Gastrocnemius medialis (tissue), 4 donors: ENCODE measurements at regions not wholly inside any gene's neighbourhood (a gene's known extent, or its start where the extent isn't known, plus 50 kb on each side); places are given as distances from the start of the nearest gene placed in this dataset.

Experiments
- POLR2A ChIP-seq, 2 donors: fragments of 450-650 bp; IDR thresholded peaks; one replicate each; pipeline ENCODE4 v1.6.1; 2017; ENCODE audit warnings: antibody characterized with exemption in 2 of 2, mild to moderate bottlenecking in 2 of 2, moderate library complexity in 2 of 2
- TF ChIP-seq, protein P1 (sequence below), 5 experiments: fragments of 450-650 bp in 3 of 5; fragments of 200-600 bp in 2 of 5; sonication (generic) in 2 of 5; IDR thresholded peaks in 4 of 5; conservative IDR thresholded peaks in 1 of 5; 1 replicate in 4 of 5; 2 replicates in 1 of 5; pipeline ENCODE4 v1.5.1; 2016 to 2019; ENCODE audit warnings: antibody characterized with exemption in 5 of 5, mild to moderate bottlenecking in 3 of 5, moderate library complexity in 3 of 5

DNA sequence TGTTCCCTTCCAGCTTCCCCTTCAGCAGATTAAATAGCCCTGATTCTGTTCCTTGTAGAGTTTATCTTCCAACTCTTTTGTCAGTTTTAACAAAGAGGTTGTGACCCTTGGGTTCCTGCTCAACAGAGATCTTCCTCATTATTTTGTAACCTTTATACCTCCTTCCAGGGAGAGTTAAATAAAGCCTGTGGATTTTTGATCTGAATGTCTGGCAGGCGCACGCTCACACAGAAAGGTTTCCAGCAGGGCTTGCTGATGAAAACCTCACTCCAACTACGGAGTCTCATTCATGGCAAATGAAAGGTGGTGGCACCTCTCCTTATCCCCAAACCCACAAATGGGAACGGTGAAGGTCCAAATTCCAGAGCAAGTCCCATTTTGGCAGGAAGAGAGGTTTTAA is 129.0 kb downstream of the SREK1 start:
- TF ChIP-seq, protein P1, sequence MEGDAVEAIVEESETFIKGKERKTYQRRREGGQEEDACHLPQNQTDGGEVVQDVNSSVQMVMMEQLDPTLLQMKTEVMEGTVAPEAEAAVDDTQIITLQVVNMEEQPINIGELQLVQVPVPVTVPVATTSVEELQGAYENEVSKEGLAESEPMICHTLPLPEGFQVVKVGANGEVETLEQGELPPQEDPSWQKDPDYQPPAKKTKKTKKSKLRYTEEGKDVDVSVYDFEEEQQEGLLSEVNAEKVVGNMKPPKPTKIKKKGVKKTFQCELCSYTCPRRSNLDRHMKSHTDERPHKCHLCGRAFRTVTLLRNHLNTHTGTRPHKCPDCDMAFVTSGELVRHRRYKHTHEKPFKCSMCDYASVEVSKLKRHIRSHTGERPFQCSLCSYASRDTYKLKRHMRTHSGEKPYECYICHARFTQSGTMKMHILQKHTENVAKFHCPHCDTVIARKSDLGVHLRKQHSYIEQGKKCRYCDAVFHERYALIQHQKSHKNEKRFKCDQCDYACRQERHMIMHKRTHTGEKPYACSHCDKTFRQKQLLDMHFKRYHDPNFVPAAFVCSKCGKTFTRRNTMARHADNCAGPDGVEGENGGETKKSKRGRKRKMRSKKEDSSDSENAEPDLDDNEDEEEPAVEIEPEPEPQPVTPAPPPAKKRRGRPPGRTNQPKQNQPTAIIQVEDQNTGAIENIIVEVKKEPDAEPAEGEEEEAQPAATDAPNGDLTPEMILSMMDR (IDR thresholded peaks at IDR 0.05 in 4 of 5, conservative IDR thresholded peaks at IDR 0.05 in 1 of 5), result no peak
- no peak for TF ChIP-seq POLR2A (IDR thresholded peaks at IDR 0.05)
